Esophagus muscularis mucosa (tissue), 4 donors: ENCODE measurements at regions not wholly inside any gene's neighbourhood (a gene's known extent, or its start where the extent isn't known, plus 50 kb on each side); places are given as distances from the start of the nearest gene placed in this dataset.

Source experiments
- DNase-seq: peaks from one replicate; pipeline ENCODE4 v3.0.0-alpha.2; 2017; ENCODE audit errors: extremely low spot score
- H3K27ac ChIP-seq, 4 donors: fragments of 200-600 bp; sonication (generic); replicated peaks in 1 of 4; 1 replicate in 3 of 4; 2 replicates in 1 of 4; pipeline ENCODE4 v1.5.1; 2016 to 2019; ENCODE audit warnings: mild to moderate bottlenecking in 1 of 4
- H3K27me3 ChIP-seq, 4 donors: fragments of 200-600 bp; sonication (generic); one replicate each; pipeline versions ENCODE4 v1.5.1 to v1.6.0; 2016 to 2019
- H3K36me3 ChIP-seq, 4 donors: fragments of 200-600 bp; sonication (generic); one replicate each; pipeline ENCODE4 v1.5.1; 2016 to 2019
- H3K4me1 ChIP-seq, 4 donors: fragments of 200-600 bp; sonication (generic); one replicate each; pipeline ENCODE4 v1.5.1; 2016 to 2019
- H3K4me3 ChIP-seq, 4 donors: fragments of 200-600 bp; sonication (generic); 1 replicate in 2 of 4; 2 replicates in 2 of 4; pipeline ENCODE4 v1.5.1; 2016 to 2019; ENCODE audit warnings: mild to moderate bottlenecking in 4 of 4, moderate library complexity in 1 of 4
- H3K9me3 ChIP-seq, 4 donors: fragments of 200-600 bp; sonication (generic); 1 replicate in 3 of 4; 2 replicates in 1 of 4; pipeline ENCODE4 v1.5.1; 2016 to 2019
- EP300 ChIP-seq: sonication (generic); formaldehyde crosslinking; IDR thresholded peaks from one replicate; pipeline ENCODE4 v1.6.1; 2017; ENCODE audit warnings: antibody characterized with exemption
- POLR2A ChIP-seq: fragments of 450-650 bp; IDR thresholded peaks from one replicate; pipeline ENCODE4 v1.6.1; 2017; ENCODE audit warnings: antibody characterized with exemption, moderate library complexity, mild to moderate bottlenecking, low read depth
- POLR2AphosphoS5 ChIP-seq, 2 donors: sonication (generic); formaldehyde crosslinking; IDR thresholded peaks; one replicate each; pipeline ENCODE4 v1.6.1; 2017; ENCODE audit warnings: antibody characterized with exemption in 2 of 2
- WGBS: methylation state at CpG from one replicate; pipeline ENCODE4 v1.1.5; 2018; 5-methylcytosine and 5-hydroxymethylcytosine counted together
- intact Hi-C: fragments of 100-400 bp; cut with DNase I; formaldehyde crosslinking; loops from one replicate; pipeline ENCODE4 v1.15.1; 2023
- TF ChIP-seq, protein P1 (sequence below), 3 experiments: fragments of 200-600 bp in 2 of 3; fragments of 450-650 bp in 1 of 3; sonication (generic) in 2 of 3; IDR thresholded peaks; one replicate each; pipeline ENCODE4 v1.5.1; 2017 to 2019; ENCODE audit warnings: antibody characterized with exemption in 3 of 3, mild to moderate bottlenecking in 2 of 3, moderate library complexity in 1 of 3

DNA sequence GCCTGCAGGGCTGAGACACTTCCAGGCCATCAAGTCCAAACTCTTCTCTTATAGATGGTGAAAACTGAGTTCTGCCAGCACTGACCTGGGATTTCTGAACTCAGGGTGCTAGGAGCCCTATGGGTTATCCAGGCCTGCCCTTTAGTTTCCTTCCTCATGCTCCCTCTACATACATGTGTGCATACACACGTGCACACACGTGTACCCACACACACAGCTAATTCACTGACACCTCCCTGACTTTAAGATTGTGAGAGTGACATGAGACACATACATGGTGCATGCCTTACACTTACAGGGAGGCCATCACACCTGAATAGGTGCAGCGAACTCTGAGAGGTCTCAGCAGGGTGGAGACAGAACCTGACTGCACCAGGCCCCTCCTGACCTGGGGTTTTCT, 267.4 kb downstream of the CYP26B1 start:
- 94% methylated on average over 3 of the region's 3 CpGs for whole genome bisulfite sequencing
- peaks cover 25 to 39% (median 29%) of the 10 kb centered on the region in 4 donors for H3K4me1 ChIP-seq
- no peaks in the 10 kb centered on the region for H3K36me3 ChIP-seq
- intact Hi-C loops: no loop called here
- TF ChIP-seq POLR2A (no peak), POLR2AphosphoS5 (IDR thresholded peaks at IDR 0.05) (no peak), EP300 (no peak)
- TF ChIP-seq, protein P1, sequence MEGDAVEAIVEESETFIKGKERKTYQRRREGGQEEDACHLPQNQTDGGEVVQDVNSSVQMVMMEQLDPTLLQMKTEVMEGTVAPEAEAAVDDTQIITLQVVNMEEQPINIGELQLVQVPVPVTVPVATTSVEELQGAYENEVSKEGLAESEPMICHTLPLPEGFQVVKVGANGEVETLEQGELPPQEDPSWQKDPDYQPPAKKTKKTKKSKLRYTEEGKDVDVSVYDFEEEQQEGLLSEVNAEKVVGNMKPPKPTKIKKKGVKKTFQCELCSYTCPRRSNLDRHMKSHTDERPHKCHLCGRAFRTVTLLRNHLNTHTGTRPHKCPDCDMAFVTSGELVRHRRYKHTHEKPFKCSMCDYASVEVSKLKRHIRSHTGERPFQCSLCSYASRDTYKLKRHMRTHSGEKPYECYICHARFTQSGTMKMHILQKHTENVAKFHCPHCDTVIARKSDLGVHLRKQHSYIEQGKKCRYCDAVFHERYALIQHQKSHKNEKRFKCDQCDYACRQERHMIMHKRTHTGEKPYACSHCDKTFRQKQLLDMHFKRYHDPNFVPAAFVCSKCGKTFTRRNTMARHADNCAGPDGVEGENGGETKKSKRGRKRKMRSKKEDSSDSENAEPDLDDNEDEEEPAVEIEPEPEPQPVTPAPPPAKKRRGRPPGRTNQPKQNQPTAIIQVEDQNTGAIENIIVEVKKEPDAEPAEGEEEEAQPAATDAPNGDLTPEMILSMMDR (IDR thresholded peaks at IDR 0.05): no peak
- no peak overlapping the region for H3K4me3 ChIP-seq
- H3K9me3 ChIP-seq: peaks cover 0 to 6% (median under 1%) of the 10 kb centered on the region in 4 donors
- peaks cover 0 to 5% (median 0%) of the 10 kb centered on the region in 4 donors for H3K27me3 ChIP-seq
- DNase-seq: no peak
- no peak overlapping the region for H3K27ac ChIP-seq

DNA sequence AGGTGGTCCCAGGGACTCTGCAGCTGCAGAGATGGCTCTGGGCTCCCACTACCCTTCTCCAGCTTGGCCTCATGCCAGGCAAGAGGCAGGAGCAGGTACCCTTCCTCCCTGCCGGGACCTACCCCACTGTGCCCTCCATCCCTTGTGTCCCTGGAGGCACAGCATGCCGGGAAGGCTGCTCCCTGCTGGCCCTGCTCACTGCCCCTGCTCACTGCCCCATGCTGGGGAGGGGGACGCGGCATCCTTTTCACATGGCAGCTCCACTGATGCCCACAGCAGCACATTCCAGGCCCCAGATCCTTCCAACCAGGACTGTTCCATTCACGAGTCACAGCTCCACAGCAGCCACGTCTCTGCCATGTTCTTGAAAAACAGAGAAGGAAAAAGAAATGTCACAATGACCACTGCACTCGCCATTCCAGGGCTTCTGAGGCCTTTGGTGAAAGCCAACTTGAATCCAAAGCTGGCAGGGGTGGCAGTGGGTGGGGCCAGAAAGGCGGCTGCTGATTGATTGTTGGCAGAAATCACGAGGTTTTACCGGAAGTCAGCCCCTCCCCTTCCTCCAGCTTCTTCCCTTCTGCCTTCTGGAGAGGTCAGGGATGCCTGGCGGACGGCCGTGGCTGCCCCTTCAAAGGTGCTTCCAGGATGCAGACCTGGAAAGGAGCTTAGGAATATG, 268.0 kb downstream of the CYP26B1 start:
- no peaks in the 10 kb centered on the region for H3K36me3 ChIP-seq
- H3K27ac ChIP-seq: no peak overlapping the region
- intact Hi-C loops: no loop called here
- no peak overlapping the region for H3K4me3 ChIP-seq
- peaks cover 0 to 2% (median 0%) of the 10 kb centered on the region in 4 donors for H3K9me3 ChIP-seq
- peaks cover 0 to 5% (median 0%) of the 10 kb centered on the region in 4 donors for H3K27me3 ChIP-seq
- no peak for DNase-seq
- 76% methylated on average over 13 of the region's 13 CpGs for WGBS
- TF ChIP-seq, protein P1 (IDR thresholded peaks at IDR 0.05): no peak
- TF ChIP-seq POLR2AphosphoS5 (IDR thresholded peaks at IDR 0.05): no peak
- no peak for TF ChIP-seq EP300
- no peak for TF ChIP-seq POLR2A
- peaks cover 25 to 39% (median 29%) of the 10 kb centered on the region in 4 donors for H3K4me1 ChIP-seq

DNA sequence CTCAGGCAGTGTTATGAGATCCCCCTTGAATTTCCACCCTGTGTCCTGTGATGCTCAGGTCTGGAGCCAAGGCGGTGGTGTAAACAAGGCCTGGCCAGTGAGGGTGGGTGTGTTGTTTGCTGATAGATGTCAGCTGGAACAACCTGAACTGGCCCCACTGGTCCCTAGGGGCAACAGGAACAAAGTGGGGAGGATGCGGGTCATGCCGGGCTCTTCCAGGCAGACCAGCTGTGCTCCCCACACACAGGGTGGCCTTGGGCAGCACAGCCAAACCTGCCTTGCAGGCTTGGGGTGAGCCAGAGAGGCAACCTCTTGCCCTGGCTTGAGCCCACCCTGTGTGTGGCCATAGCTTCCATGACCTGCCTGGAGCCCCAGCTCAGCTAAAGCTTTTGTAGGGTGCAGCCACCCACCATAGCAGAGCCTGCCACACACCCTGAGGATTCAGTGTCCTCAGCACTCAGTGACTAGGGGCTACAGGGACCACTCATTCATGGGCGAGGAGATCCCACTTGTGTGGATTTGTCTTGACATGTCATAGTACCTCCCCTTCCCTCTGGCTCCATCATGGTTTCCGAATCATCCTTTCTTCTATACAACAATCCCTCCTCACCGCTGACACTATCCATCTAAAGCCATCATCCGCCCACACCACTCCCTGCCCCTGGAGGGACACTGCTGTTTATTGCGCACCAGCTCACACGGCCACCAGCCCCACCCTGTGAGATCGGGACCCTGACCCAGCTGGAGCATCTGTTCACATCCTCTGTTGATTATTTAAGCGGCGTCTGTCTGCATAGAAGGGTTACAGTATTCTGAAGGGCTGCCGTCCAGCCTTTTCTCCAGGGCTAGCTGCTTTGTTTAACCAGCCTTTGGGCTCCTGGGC, 268.8 kb downstream of the CYP26B1 start:
- Histone ChIP-seq H3K4me1 (peaks cover 24 to 35% (median 28%) of the 10 kb centered on the region in 4 donors), H3K36me3 (no peaks in the 10 kb centered on the region), H3K27me3 (peaks cover 0 to 5% (median 0%) of the 10 kb centered on the region in 4 donors), H3K27ac (no peak overlapping the region), H3K4me3 (no peak overlapping the region), H3K9me3 (no peaks in the 10 kb centered on the region)
- 76% methylated on average over 13 of the region's 13 CpGs for WGBS
- intact Hi-C loops: no loop called here
- TF ChIP-seq POLR2A: no peak
- TF ChIP-seq, protein P1 (IDR thresholded peaks at IDR 0.05): no peak
- TF ChIP-seq EP300: no peak
- no peak for TF ChIP-seq POLR2AphosphoS5 (IDR thresholded peaks at IDR 0.05)
- no peak for DNase-seq

DNA sequence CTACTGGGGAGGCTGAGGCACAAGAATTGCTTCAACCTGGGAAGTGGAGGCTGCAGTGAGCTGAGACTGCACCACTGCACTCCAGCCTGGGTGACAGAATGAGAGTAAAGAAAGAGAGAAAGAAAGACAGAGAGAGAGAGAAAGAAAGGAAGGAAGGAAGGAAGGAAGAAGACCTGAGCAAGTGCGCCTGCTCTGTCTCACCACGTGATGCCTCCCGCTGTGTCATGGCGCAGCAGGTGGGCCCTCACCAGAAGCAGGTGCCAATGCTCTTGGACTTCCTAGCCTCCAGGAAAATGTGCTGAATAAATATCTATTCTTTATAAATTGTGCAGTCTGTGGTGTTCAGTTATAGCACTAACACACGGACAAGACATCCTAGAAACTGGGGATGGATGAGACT, 270.0 kb downstream of the CYP26B1 start:
- WGBS: 91% methylated on average over 5 of the region's 5 CpGs
- Histone ChIP-seq H3K9me3 (no peaks in the 10 kb centered on the region), H3K27ac (no peak overlapping the region), H3K27me3 (peaks cover 0 to 5% (median 0%) of the 10 kb centered on the region in 4 donors), H3K4me1 (peaks cover 14 to 23% (median 17%) of the 10 kb centered on the region in 4 donors), H3K36me3 (no peaks in the 10 kb centered on the region), H3K4me3 (no peak overlapping the region)
- DNase-seq: no peak
- TF ChIP-seq EP300 (no peak), POLR2AphosphoS5 (IDR thresholded peaks at IDR 0.05) (no peak), POLR2A (no peak)
- TF ChIP-seq, protein P1 (IDR thresholded peaks at IDR 0.05): no peak
- intact Hi-C loops: no loop called here
